Hypothalamus (tissue), 51 donors: ENCODE measurements at regions not wholly inside any gene's neighbourhood (a gene's known extent, or its start where the extent isn't known, plus 50 kb on each side); places are given as distances from the start of the nearest gene placed in this dataset.

Experiments
- DNase-seq, 51 donors: peaks; one replicate each; lab custom pipeline; 2025; lab: John Stamatoyannopoulos, UW

DNA sequence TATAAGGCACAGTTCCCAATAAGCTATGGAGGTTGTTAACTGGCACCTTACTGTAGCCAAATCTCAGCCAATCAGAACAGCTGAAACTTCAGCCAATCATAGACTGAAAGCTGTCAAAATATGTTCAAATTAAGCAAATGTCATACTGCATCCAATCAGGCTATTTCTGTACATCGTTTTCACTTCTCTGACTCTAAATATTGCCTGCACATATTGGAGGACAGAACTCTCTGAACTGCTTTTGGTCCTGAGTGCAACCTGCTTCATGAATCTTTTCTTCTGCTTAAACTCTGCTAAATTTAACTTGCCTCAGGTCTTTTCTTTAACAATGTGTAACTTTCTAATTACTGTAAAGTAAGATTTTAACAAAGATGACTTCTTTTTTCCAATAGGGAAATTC is 1198.9 kb upstream of the PCDH7 start:
- no peak for DNase-seq

DNA sequence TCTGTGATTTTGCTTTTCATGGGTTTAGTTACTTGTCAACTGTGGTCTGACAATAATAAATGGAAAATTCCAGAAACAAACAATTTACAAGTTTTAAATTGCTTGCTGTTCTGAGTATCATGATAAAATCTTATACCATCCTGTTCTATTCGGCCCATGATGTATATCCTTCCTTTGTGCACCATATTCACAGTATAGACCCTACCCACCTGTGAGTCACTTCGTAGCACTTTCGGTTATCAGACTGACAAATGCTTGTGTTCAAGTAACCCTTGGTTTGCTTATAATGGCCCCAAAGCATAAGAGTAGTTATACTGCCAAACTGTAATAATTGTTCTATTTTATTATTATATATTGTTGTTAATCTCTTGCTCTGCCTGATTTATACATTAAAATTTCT is 1183.4 kb upstream of the PCDH7 start:
- no peak for DNase-seq

DNA sequence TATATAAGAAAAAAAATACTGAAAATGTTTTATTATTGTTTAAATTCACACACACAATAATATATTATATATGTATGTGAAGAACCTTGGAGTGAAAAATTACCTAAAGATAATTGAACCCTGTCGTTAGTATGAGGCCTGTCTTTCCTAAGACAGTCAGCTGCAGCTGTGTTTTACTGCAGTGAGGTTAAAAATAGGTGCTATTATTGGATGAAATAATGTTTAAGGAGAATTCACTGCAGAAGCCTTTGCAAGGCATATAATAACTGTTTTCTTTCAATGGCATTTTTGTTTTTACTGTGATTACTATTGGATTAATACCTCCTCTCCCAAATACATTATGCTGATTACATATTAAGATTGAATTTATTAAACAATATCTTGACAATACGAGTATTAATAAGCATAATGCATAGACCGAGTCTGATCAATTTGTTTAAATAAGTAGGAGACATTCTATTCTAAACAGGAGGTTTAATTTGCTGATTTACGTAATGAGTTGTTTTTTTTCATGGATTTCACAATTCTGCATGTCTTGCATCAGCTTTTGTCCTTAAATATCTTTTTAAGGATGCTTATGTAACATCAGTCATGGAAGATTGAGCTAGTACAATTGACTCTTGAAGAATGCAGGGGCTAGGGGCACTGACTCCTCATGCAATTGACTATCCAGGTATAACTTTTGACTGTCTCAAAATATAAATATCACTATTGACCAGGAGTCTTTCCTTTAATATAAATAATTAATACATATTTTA is 1181.1 kb upstream of the PCDH7 start:
- no peak for DNase-seq

DNA sequence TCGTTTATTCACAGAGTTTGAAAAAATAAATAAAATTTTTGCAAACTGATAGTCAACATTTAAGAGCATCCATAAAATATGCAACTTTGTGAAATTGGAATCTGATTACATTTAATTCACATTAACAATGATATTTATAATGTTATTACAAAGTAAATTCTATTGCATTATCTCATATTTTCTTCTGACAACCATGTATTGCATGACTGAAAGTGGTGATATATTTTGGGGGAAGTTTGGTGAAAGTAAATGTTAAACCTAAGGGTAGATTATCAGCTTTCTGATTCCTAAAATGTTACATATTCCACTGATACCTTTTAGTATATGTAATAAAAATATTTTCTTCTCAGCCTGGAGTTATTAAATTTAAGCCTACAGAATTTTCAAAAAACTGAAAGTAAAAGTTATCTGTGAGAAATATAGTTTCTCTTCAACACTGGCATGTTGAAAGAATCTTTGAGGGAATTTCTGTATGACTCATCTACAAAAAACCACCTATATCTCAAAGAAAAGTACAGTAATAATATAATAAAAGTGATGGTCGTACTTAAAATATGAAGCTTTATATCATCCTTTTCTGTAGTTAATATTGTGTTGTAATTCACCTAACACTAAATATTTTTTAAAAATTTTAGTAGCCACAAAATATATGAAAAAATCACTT is 1179.6 kb upstream of the PCDH7 start:
- DNase-seq, result no peak

DNA sequence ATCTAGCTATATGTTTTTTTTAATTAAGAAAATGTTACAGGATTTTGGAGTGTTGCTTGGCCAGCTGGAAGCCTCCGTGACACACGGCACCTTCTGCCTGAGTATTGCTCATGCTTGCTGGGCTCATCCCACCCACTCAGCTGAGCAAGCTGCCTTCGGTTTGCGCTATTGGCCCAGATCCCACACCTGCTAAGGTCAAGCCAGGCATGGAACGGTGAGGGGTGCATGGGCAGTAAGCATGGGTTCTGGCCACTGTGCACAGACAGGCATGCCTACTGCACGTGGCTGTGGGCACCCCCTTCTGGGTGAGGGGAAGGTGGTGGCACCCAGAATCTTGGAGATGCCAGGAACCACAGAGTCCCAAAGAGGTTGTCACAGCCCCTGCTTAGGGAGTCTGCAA is 1178.4 kb upstream of the PCDH7 start:
- DNase-seq, result peak in 1 of 51 donors; percentile 9

DNA sequence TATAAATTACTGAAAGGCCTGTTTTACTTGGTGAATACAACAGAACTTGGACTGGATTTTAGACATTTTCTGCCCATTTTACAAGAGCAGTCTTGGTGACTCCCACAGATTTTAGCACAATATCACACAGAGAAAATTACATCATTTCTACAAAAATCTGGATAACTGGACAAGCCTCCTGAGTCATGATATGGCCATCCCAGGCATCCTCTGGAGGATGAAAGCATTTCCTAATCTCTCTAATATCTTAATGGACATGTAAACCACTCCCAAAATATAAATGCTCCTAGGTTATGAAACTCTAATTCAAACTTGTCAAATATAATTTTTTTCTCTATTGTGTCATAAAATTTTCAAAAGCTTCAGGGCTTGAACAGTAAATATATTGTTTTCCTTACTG is 1170.8 kb upstream of the PCDH7 start:
- no peak for DNase-seq

DNA sequence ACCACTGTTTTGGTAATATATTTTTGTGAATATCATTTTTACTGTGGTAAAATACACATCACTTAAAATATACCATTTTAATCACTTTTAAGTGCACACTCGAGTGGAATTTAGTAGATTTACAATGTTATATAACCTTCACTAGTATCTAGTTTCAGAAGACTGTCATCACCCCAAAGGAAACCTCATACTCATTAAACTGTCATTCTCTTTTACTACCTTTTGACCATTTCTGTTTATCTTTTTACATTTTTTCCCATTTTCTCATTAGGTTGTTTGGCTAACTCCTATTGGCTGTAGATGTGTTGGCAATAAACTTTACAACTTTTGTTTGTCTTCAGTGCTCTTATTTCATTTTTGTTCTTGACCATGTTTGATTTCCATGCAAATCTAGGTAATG is 1168.3 kb upstream of the PCDH7 start:
- no peak for DNase-seq

DNA sequence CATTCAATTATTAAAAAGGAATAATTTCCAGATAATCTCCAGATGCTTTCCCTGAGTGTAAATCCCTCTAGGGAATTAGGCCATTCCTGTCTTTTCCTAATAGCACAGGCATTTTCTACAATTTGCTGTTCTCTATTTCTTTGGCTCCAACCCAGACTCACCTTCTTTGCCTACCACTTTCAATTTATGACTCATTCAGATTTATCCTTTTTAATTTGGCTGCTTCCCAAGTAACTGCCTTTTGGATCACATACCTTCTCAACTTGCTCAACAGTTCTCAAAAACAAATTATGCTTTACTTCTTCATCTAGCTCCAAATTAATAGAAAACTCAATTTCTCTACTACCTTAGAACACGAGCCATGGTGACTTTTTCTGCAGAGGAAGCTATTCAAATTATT is 1166.3 kb upstream of the PCDH7 start:
- no peak for DNase-seq

DNA sequence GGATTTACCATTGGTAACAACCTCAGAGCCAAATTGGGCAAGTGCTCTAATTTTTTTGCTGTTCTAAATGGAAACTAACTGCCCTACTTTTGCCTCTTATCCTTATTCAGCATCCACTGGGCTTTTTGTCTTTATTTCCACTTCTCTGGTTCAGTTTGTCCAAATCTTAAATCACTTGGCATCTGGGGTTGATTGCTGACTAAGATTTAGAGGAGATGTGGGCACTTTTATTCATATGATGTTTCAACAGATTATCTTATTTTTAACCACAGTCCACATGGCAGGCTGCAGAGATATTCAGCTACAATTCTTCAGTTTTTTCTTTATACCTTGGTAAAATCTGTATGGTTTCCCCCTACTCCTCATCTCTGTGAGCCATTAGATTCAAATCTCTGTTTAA is 1161.4 kb upstream of the PCDH7 start:
- DNase-seq, result no peak

DNA sequence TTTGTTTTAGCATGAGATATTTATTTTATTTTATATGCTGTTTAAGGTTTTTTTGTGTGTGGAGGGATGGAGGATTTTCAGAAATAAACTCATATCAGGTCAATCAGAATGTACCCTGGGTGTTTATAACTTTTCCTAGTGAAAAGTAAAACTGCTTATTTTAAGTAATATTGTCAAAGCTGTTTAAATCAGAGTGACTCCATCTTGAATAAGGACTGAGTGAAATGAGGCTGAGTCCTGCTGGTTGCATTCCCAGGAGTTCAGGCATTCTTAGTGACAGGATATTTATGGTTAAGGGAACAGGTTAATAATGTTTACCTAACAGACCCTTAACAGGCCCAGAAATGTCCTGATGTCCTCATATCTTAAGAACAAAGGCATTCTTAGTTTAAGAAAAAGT is 1160.9 kb upstream of the PCDH7 start:
- no peak for DNase-seq

DNA sequence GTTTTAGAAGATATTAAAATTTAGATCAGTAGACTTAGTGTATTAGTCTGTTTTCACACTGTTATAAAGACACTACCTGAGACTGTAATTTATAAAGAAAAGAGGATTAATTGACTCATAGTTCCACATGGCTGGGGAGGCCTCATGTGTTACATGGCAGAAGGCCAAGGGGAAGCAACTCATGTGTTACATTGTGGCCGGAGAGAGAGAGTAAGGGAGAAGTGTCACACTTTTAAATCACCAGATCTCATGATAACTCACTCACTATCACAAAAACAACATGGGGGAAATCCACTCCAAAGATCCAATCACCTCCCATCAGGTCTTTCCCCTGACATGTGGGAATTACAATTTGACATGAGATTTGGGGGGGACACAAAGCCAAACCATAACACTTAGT is 1159.7 kb upstream of the PCDH7 start:
- no peak for DNase-seq

DNA sequence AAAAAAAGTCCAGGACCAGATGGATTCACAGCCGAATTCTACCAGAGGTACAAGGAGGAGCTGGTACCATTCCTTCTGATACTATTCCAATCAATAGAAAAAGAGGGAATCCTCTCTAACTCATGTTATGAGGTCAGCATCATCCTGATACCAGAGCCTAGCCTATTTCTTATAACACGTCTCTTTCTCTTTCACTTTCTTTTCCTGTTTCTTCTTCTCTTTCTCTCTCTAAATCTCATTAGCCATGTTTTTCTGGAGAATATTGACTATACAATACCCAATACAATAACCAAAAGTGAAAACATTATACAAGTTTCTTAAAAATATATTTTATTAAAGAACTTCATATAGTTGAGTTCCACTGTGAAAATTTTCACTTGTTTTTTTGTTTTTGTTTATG is 1154.9 kb upstream of the PCDH7 start:
- DNase-seq, result no peak

DNA sequence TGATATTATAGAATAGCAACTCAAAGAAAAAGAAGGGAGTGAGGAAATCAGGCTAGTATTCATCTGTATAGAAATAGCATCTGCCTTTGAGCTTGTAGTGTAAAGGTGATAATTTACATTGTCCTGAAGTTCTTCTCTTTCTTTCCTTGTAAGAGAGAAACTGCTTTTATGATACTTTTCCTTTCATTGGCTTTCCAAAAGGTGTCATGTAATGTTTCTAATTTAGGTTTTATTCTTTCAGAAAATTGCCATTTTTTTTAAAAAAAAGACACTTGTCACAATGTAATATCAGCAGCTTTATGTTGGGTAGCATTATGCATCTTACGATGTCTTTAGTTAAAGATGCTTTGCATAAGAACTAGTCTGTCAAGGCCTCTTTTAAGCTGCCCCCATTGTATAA is 1153.8 kb upstream of the PCDH7 start:
- DNase-seq, result no peak

DNA sequence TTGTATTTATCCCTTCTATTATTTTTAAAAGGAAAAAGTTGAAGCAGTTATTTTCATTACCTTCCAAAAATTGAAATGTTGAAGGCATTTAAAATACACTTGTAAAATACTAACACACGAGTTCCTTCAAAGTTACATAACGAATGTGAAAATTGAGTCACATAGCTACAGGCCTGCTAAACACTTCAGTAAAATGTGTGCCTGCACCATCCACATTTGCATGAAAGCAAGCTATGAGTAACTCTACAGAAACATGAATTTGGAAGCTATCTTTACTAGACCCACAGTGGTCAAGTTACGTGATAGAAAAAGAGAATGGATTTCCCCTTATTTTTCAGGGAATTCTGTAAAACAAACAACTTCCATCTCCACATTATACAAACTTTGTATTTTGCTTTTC is 1148.8 kb upstream of the PCDH7 start:
- DNase-seq, result no peak

DNA sequence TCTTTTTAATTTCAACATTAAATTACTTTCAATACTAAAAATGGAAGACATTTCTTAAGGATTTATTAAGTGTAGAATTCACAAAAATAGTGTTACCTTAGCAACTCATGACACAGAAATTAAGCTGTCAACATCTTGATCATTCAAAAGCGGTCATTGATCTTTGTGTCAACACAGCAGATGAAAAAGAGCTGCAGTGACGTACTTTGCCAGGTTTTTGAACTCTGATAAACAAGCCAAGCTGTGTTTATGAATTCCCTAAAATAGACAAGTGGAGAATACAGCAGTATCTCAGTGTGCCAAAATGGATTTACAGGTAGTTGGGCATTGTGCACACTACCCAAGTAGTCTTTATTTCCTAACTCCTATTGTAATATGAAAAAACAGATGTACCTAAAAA is 1141.8 kb upstream of the PCDH7 start:
- DNase-seq, result no peak

DNA sequence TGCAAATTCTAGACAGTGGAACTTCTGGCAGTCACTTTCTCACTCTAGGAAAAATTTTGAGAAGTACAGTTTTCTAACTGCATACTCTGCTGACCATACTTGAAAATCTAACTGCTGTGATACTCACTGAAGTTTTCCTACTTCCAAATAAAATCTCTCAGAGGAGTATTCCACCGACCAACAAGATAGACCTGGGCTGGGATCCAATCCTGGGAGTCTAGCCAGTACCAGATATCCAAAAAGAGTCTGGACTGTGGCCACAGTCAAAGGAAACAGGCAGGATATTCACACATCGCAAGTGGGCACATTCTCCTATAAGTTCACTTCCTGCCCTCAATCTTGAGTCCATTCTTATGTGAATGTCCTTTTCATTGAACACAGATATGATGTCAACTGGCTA is 1138.7 kb upstream of the PCDH7 start:
- peak in 19 of 51 donors; percentile 1 to 48 (median 13) for DNase-seq

DNA sequence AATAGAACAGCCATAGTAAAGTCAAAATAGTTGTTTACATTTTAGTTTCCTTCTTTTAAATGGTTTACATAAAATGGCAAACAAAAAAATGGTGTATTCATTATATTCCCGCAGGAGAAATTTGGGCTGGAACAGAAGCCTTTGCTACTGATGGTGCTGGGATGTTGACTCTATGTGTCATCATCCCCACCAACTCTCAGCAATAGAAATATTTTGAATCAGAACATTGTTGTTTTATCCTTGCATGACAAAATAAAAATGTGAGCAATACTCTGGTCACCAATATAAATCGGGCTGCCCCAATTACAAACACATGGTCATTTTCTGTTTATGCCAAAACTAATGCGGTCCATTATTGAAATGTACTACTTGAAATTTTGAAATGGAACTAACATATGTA is 1131.6 kb upstream of the PCDH7 start:
- no peak for DNase-seq

DNA sequence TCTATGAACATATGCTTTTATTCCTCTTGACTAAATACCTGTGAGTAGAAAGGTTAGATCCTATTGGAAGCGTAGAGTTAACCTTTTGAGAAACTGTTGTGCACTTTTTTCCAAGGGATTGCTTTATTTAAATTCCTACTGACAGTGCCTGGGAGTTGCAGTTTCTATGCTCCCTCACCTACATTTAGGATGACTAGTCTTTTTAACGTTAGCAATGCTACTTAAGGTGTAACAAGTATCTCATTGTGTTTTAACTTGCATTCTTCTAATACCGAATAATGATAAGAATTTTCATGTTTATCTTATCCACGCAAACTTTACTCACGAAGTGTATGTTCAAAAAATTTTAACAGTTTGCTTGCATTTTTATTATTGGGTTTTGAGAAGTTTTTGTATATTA is 1123.9 kb upstream of the PCDH7 start:
- DNase-seq, result no peak

DNA sequence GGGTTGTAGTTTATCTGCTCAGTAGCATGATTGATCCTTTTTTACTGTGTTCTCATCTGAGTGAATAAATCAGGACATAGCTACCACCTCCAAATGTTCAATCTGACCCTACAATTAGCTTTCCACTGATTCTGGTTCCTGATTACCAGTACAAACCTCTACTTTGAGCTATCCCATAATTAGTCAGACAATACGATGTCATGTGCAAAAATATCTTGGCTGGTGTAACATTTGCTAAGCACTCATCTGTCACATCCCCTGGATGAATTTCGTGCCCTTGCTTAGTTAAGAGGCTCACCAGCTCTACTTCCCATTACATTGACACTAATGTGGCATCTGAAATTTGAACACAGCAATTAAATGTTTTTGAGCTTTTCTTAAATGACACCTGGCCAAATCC is 1101.0 kb upstream of the PCDH7 start:
- no peak for DNase-seq

DNA sequence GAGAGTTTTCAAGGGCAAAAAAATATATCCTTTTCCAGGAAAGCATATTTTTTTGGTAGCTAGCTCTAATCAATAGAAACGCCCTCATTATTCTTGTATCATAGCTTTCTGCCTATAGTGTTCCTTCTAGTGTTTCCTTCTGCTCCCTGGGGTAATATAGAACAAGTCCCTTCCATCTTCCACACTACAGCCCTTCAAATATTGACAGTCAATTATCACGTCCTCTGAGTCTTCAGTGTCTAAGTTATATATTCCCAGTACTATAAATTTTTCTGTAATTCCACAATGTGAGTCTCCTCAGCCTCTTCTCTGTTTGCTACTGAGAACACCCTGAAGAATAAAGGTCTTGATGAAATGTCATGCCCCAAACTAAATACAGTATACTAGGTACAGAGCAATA is 1088.0 kb upstream of the PCDH7 start:
- DNase-seq, result no peak

DNA sequence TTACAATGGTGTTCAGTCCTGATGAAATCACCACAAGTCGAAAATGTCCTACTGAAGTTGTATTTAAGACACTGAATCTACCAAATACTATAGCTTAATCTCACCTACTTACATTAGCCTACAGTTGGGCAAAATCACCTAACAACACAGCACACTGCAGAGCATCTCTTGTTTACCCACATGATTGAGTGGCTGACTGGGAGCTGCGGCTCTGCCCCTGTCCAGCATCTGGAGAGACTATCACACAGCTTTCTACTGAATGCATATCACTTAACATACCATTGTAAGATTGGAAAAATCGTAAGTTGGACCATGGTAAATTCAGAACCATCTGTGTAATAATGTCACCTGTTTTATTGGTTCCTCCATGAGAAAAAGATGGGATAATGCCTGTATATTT is 1083.2 kb upstream of the PCDH7 start:
- no peak for DNase-seq

DNA sequence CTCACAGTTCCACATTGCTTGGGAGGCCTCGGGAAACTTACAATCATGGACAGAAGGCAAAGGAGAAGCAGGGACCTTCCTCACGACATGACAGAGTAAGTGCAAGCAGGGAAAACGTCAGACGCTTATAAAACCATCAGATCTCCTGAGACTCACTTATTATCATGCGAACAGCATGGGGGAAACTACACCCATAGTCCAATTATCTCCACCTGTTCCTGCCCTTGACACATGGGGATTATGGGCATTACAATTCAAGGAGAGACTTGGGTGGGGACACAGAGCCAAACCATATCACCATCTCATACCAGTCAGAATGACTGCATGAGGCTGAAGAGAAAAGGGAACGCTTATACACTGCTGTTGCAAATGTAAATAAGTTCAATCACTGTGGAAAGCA is 1066.9 kb upstream of the PCDH7 start:
- DNase-seq, result no peak

DNA sequence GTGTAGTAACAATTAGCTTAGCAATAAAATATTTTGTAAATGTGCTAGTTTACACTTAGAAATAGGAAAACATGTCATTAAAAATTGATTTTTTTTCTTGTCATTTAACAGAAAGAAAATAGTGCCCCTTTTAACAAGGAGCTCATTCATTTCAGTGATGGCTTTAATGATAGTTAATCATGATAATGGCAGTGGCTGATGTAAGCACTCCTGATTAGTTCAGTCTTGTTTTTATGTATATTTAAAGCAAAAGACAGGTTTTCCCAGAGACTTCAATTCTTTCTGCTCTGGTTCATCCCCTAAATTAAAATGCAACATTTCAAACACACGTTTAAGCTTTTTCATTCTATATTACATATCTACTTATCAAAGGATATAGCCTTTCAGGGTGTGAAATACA is 1039.5 kb upstream of the PCDH7 start:
- DNase-seq, result no peak
